ENCODE measurements at regions not wholly inside any gene's neighbourhood (a gene's known extent, or its start where the extent isn't known, plus 50 kb on each side); places are given as distances from the start of the nearest gene placed in this dataset.

- Histone ChIP-seq H3K27ac (ENCODE audit: low read length) (no peak overlapping the region), H3K9me3 (ENCODE audit: low read length) (no peaks in the 10 kb centered on the region), H2AFZ (ENCODE audit: low read depth, low read length) (no peak overlapping the region), H3K9ac (ENCODE audit: low read length) (no peak overlapping the region), H3K4me2 (ENCODE audit: low read length) (no peak overlapping the region), H3K4me3 (ENCODE audit: low read length) (no peak overlapping the region), H3F3A (ENCODE audit: insufficient read depth, low read length, poor library complexity, severe bottlenecking) (no peaks in the 10 kb centered on the region), H3K79me2 (replicated peaks; ENCODE audit: insufficient read depth, low read length) (no peaks in the 10 kb centered on the region), H3K27me3 (ENCODE audit: insufficient read depth, low read depth, low read length) (no peaks in the 10 kb centered on the region), H3K9me2 (ENCODE audit: insufficient read depth, low read length) (no peaks in the 10 kb centered on the region), H4K20me1 (ENCODE audit: insufficient read depth) (no peaks in the 10 kb centered on the region), H3K36me3 (ENCODE audit: insufficient read depth, low read length) (no peaks in the 10 kb centered on the region)
- TF ChIP-seq REST (IDR thresholded peaks at IDR 0.05; ENCODE audit: borderline replicate concordance) (no peak), TAF1 (IDR thresholded peaks at IDR 0.05; ENCODE audit: low read depth) (no peak)
These were observed 409.0 kb downstream of the SPATA31D1 start for GRCh38 chr9:82397534-82397933.

GRCh38 chr9:82404196-82404870 lies 415.8 kb downstream of the SPATA31D1 start:
- no peaks in the 10 kb centered on the region for H4K20me1 ChIP-seq (ENCODE audit: insufficient read depth)
- no peaks in the 10 kb centered on the region for H3K36me3 ChIP-seq (ENCODE audit: insufficient read depth, low read length)
- no peaks in the 10 kb centered on the region for H3K27me3 ChIP-seq (ENCODE audit: insufficient read depth, low read depth, low read length)
- no peaks in the 10 kb centered on the region for H3K9me3 ChIP-seq (ENCODE audit: low read length)
- no peak for TF ChIP-seq CTCF (IDR thresholded peaks at IDR 0.05; ENCODE audit: poor library complexity, severe bottlenecking)
- no peak for TF ChIP-seq REST (IDR thresholded peaks at IDR 0.05; ENCODE audit: borderline replicate concordance)
- no peaks in the 10 kb centered on the region for H3K9me2 ChIP-seq (ENCODE audit: insufficient read depth, low read length)
- no peak overlapping the region for H3K9ac ChIP-seq (ENCODE audit: low read length)
- H2AFZ ChIP-seq (ENCODE audit: low read depth, low read length), result no peak overlapping the region
- no peak overlapping the region for H3K4me3 ChIP-seq (ENCODE audit: low read length)
- H3K79me2 ChIP-seq (replicated peaks; ENCODE audit: insufficient read depth, low read length), result no peaks in the 10 kb centered on the region
- H3K4me2 ChIP-seq (ENCODE audit: low read length), result no peak overlapping the region
- H3F3A ChIP-seq (ENCODE audit: insufficient read depth, low read length, poor library complexity, severe bottlenecking), result no peaks in the 10 kb centered on the region
- no peak overlapping the region for H3K27ac ChIP-seq (ENCODE audit: low read length)

GRCh38 chr9:82404881-82405280 lies 416.3 kb downstream of the SPATA31D1 start:
- Histone ChIP-seq H3K27ac (ENCODE audit: low read length) (no peak overlapping the region), H3K9ac (ENCODE audit: low read length) (no peak overlapping the region), H3K9me2 (ENCODE audit: insufficient read depth, low read length) (no peaks in the 10 kb centered on the region), H3K36me3 (ENCODE audit: insufficient read depth, low read length) (no peaks in the 10 kb centered on the region), H3K27me3 (ENCODE audit: insufficient read depth, low read depth, low read length) (no peaks in the 10 kb centered on the region), H3K9me3 (ENCODE audit: low read length) (no peaks in the 10 kb centered on the region), H4K20me1 (ENCODE audit: insufficient read depth) (no peaks in the 10 kb centered on the region), H3K79me2 (replicated peaks; ENCODE audit: insufficient read depth, low read length) (no peaks in the 10 kb centered on the region), H3K4me2 (ENCODE audit: low read length) (no peak overlapping the region), H3F3A (ENCODE audit: insufficient read depth, low read length, poor library complexity, severe bottlenecking) (no peaks in the 10 kb centered on the region), H3K4me3 (ENCODE audit: low read length) (no peak overlapping the region), H2AFZ (ENCODE audit: low read depth, low read length) (no peak overlapping the region)
- TF ChIP-seq EP300 (conservative IDR thresholded peaks at IDR 0.05; ENCODE audit: poor library complexity, severe bottlenecking) (no peak), REST (IDR thresholded peaks at IDR 0.05; ENCODE audit: borderline replicate concordance) (no peak), MXI1 (conservative IDR thresholded peaks at IDR 0.05; ENCODE audit: poor library complexity, severe bottlenecking) (no peak), POLR2AphosphoS5 (IDR thresholded peaks at IDR 0.05) (no peak), EZH2 (IDR thresholded peaks at IDR 0.05; ENCODE audit: borderline replicate concordance, insufficient read depth, low read length, poor library complexity, severe bottlenecking) (no peak)
